ENCODE measurements at regions not wholly inside any gene's neighbourhood (a gene's known extent, or its start where the extent isn't known, plus 50 kb on each side); places are given as distances from the start of the nearest gene placed in this dataset.

GRCh38 chr14:84282618-84283017 lies 1247.3 kb upstream of the FLRT2 start:
- no peak for TF ChIP-seq CTCF (IDR thresholded peaks at IDR 0.05; ENCODE audit: poor library complexity, severe bottlenecking)
- no peak for TF ChIP-seq EZH2 (IDR thresholded peaks at IDR 0.05; ENCODE audit: borderline replicate concordance, insufficient read depth, low read length, poor library complexity, severe bottlenecking)
- TF ChIP-seq POLR2AphosphoS5 (IDR thresholded peaks at IDR 0.05): no peak
- TF ChIP-seq REST (IDR thresholded peaks at IDR 0.05; ENCODE audit: borderline replicate concordance): no peak
- TF ChIP-seq TAF1 (IDR thresholded peaks at IDR 0.05; ENCODE audit: low read depth): no peak
